Upper lobe of right lung (tissue), 1 donor: ENCODE measurements at regions not wholly inside any gene's neighbourhood (a gene's known extent, or its start where the extent isn't known, plus 50 kb on each side); places are given as distances from the start of the nearest gene placed in this dataset.

Source experiments
- ATAC-seq: fragments of 200-7000 bp; cut with Tn5 transposase; one replicate; pipeline ENCODE4 v1.9.1; 2020; ENCODE audit warnings: mild to moderate bottlenecking, moderate library complexity
- DNase-seq: peaks from one replicate; pipeline ENCODE4 v3.0.0-alpha.2; 2020
- H3K27ac ChIP-seq: fragments of 200-600 bp; one replicate; pipeline ENCODE4 v1.8.0; 2022
- H3K27me3 ChIP-seq: fragments of 200-600 bp; one replicate; pipeline ENCODE4 v1.8.0; 2022; ENCODE audit warnings: mild to moderate bottlenecking
- H3K36me3 ChIP-seq: fragments of 200-600 bp; one replicate; pipeline ENCODE4 v1.8.0; 2022
- H3K4me1 ChIP-seq: fragments of 200-600 bp; one replicate; pipeline ENCODE4 v1.8.0; 2022
- H3K4me3 ChIP-seq: fragments of 200-600 bp; one replicate; pipeline ENCODE4 v1.8.0; 2022; ENCODE audit warnings: mild to moderate bottlenecking
- H3K9me3 ChIP-seq: fragments of 200-600 bp; one replicate; pipeline ENCODE4 v1.8.0; 2022
- intact Hi-C: fragments of 100-400 bp; cut with DNase I; formaldehyde crosslinking; loops from one replicate; pipeline ENCODE4 v1.11.0; 2022
- TF ChIP-seq, protein P1 (sequence below): fragments of 200-600 bp; IDR thresholded peaks from one replicate; pipeline ENCODE4 v1.8.0; 2022; ENCODE audit warnings: antibody characterized with exemption
- donor health status: DM: no; HTN: yes; CAD: no; lungs with severe emphysema.

DNA sequence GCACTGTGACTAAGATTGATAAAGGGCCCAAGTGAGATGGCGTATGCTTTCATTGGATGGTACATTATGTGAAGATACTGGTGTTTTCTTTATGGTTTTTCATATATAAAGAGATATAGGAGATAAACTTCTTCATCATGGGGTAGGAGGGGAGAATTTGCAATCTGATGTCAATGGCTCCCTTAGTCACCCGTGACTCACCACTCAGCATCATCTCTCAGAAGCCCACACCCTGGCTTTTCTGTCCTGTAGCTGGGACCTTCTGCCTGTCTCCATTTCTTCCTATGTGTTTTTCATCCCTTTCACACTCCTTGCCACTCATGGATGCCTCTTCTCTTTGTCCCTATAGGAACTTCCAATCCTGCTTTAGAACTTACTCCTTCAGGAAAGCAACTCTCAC is 114.3 kb upstream of the SEMA6D start:
- DNase-seq (no peak), ATAC-seq (no peak)
- Histone ChIP-seq H3K4me1 (no peaks in the 10 kb centered on the region), H3K9me3 (no peaks in the 10 kb centered on the region), H3K4me3 (no peak overlapping the region), H3K27ac (no peak overlapping the region), H3K27me3 (no peaks in the 10 kb centered on the region), H3K36me3 (no peaks in the 10 kb centered on the region)
- intact Hi-C loops = no loop called here
- TF ChIP-seq, protein P1, sequence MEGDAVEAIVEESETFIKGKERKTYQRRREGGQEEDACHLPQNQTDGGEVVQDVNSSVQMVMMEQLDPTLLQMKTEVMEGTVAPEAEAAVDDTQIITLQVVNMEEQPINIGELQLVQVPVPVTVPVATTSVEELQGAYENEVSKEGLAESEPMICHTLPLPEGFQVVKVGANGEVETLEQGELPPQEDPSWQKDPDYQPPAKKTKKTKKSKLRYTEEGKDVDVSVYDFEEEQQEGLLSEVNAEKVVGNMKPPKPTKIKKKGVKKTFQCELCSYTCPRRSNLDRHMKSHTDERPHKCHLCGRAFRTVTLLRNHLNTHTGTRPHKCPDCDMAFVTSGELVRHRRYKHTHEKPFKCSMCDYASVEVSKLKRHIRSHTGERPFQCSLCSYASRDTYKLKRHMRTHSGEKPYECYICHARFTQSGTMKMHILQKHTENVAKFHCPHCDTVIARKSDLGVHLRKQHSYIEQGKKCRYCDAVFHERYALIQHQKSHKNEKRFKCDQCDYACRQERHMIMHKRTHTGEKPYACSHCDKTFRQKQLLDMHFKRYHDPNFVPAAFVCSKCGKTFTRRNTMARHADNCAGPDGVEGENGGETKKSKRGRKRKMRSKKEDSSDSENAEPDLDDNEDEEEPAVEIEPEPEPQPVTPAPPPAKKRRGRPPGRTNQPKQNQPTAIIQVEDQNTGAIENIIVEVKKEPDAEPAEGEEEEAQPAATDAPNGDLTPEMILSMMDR = no peak

DNA sequence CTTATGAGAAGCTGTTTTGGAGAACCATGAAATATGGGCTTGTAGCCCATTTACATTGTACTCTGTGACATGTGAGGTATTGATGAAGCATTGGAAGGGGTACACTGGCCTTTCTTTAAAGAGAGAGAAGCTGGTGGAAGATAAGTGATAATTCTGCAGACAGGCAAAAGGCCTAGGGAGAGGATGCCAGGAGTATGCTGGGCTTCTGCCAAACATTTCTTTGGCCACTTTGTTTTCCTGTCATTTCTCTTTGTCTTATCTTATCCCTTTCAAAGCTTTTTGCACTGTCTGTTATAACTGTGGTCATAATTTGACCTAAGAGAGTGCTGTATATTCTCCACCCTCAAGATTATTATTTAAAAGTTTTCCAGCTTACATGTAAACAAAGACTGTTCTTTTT is 109.6 kb upstream of the SEMA6D start:
- H3K4me1 ChIP-seq = no peaks in the 10 kb centered on the region
- TF ChIP-seq, protein P1 = no peak
- no peak for ATAC-seq
- no peak for DNase-seq
- no peak overlapping the region for H3K27ac ChIP-seq
- intact Hi-C loops = no loop called here
- no peaks in the 10 kb centered on the region for H3K36me3 ChIP-seq
- H3K9me3 ChIP-seq = no peaks in the 10 kb centered on the region
- no peaks in the 10 kb centered on the region for H3K27me3 ChIP-seq
- no peak overlapping the region for H3K4me3 ChIP-seq

DNA sequence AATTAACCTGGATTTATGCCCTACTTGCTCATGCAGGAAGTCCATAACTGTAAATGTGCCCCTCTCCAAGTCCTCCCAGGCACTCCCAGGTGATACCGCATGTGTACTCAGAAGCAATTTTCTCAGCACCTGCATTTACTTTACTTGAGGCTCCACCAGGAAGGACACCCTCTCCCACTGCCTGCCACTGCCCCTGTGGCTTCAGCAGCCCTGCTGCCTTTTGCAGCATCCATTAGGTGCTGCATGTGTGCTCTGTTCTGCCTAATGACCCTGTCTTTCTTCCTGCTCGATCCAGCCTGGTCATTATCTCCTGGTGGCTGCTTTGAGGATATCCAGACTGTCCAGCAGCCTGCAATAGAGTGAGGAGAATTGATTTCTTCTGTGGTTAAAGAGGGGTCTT is 107.6 kb upstream of the SEMA6D start:
- no peak overlapping the region for H3K4me3 ChIP-seq
- no peaks in the 10 kb centered on the region for H3K27me3 ChIP-seq
- no peak for DNase-seq
- H3K27ac ChIP-seq = no peak overlapping the region
- no peaks in the 10 kb centered on the region for H3K36me3 ChIP-seq
- H3K9me3 ChIP-seq = no peaks in the 10 kb centered on the region
- H3K4me1 ChIP-seq = no peaks in the 10 kb centered on the region
- TF ChIP-seq, protein P1 = no peak
- intact Hi-C loops = no loop called here
- no peak for ATAC-seq

DNA sequence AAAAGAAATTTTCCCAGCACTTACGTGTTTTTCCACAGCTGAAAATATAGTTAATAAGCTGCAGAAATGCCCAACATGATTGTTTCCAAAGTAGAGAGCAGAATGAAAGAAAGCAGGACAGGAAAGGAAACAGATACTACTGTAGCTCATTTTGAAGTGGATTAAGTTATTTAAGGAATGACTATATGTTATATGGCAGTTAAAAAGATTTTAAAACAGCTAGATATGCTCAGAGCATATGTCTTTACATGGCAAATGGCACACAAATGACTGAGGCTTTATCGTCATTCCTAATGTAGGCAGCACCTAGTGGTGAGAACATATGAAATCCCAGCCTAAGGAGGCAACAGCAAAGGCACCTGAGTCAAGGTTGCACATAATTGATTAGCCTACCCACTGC is 106.6 kb upstream of the SEMA6D start:
- intact Hi-C loops = no loop called here
- no peak for ATAC-seq
- TF ChIP-seq, protein P1 = no peak

DNA sequence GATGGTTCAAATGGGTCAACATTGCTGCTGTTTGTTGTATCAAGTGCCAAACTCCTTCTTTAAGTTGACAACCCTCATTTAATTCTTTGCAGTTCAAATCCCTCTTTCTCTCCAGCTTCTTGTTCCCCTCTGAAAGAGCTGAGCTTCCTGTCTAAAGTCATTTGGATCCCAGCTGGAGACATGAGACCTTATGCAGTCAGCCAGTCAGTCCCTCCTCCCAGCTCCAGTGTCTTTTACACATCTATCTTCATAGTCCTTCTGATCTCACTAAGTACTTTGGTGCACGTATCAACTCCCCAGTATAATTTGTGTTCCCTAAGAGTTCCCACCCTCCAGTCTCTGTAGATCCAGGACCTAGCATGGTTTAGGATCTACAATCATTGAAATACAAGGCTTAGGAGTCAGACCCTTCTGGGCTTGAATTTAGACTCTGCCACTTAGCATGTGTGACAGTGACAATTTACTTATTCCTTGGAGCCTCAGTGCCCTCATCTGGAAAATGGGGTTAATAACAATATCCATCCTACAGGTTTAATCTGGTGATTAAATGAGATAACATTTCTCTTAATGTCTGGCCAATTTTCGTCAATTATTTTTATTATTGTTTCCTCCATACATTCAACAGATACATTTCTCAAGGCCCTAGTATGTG is 102.8 kb upstream of the SEMA6D start:
- TF ChIP-seq, protein P1 = no peak
- intact Hi-C loops = no loop called here
- DNase-seq (no peak), ATAC-seq (no peak)
- no peak overlapping the region for H3K27ac ChIP-seq
- no peak overlapping the region for H3K4me3 ChIP-seq
- H3K27me3 ChIP-seq = no peaks in the 10 kb centered on the region
- no peaks in the 10 kb centered on the region for H3K9me3 ChIP-seq
- H3K4me1 ChIP-seq = no peaks in the 10 kb centered on the region
- no peaks in the 10 kb centered on the region for H3K36me3 ChIP-seq

More for the DNA sequence above, 106.6 kb upstream of the SEMA6D start:
- Histone ChIP-seq H3K9me3 (no peaks in the 10 kb centered on the region), H3K4me1 (no peaks in the 10 kb centered on the region), H3K4me3 (no peak overlapping the region), H3K36me3 (no peaks in the 10 kb centered on the region), H3K27ac (no peak overlapping the region), H3K27me3 (no peaks in the 10 kb centered on the region)
- DNase-seq = no peak

DNA sequence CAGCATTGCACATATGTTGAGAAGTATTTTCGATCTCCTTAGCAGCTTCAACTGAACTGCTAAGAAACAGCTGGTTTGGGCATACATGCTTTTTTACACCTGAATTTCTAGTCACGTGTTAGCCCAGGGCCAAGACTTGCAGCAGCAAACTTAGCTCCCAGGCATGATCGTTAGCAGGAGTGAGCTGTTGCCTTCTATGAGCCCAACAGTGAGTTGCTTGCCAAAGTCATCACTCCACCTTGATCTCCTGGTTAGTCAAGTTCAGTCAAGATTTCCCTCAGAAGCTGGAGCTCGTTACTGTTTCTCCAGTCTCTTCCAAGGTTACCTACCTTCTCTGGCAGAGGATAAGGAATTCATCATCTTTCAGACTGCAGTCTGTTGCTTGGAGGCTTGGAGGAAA is 100.4 kb upstream of the SEMA6D start:
- no peak overlapping the region for H3K27ac ChIP-seq
- ATAC-seq = no peak
- intact Hi-C loops = no loop called here

More for the DNA sequence above, 100.4 kb upstream of the SEMA6D start:
- H3K27me3 ChIP-seq = no peaks in the 10 kb centered on the region
- H3K36me3 ChIP-seq = no peaks in the 10 kb centered on the region
- H3K4me3 ChIP-seq = no peak overlapping the region
- DNase-seq = no peak
- H3K4me1 ChIP-seq = no peaks in the 10 kb centered on the region
- no peaks in the 10 kb centered on the region for H3K9me3 ChIP-seq
- TF ChIP-seq, protein P1 = no peak
